ENCODE measurements at regions not wholly inside any gene's neighbourhood (a gene's known extent, or its start where the extent isn't known, plus 50 kb on each side); places are given as distances from the start of the nearest gene placed in this dataset.
"Not testable (repeated sequence)": the region's sequence is repeated elsewhere in the genome, so short reads cannot be mapped to it uniquely, and the experiment has no call there.

DNA sequence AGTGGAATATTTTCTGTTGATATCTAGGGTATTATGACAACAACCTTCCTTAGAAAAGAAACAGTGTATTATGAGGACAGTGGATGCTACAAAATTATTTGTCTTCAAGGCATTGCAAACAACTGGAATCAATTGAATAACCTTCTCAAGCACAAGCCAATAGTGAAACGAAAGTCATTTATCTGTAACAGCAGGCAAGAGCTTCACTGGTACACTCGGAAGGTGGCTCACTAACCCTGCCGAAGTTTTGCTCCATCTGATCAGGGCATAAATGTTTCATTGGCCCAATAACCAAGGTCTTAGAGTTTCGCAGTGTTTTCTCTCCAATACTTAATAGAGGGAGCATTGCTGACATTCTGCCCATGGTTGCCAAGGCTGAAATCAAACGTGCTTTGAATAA, 5278.7 kb upstream of the TPTE start:
- TF ChIP-seq, protein P1, sequence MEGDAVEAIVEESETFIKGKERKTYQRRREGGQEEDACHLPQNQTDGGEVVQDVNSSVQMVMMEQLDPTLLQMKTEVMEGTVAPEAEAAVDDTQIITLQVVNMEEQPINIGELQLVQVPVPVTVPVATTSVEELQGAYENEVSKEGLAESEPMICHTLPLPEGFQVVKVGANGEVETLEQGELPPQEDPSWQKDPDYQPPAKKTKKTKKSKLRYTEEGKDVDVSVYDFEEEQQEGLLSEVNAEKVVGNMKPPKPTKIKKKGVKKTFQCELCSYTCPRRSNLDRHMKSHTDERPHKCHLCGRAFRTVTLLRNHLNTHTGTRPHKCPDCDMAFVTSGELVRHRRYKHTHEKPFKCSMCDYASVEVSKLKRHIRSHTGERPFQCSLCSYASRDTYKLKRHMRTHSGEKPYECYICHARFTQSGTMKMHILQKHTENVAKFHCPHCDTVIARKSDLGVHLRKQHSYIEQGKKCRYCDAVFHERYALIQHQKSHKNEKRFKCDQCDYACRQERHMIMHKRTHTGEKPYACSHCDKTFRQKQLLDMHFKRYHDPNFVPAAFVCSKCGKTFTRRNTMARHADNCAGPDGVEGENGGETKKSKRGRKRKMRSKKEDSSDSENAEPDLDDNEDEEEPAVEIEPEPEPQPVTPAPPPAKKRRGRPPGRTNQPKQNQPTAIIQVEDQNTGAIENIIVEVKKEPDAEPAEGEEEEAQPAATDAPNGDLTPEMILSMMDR (IDR thresholded peaks at IDR 0.05; ENCODE audit: insufficient read depth, low read length) = not testable (repeated sequence)
- not testable (repeated sequence) for TF ChIP-seq POLR2AphosphoS5, GABPA (IDR thresholded peaks at IDR 0.05; ENCODE audit: low read depth)
- TF ChIP-seq, protein P2, sequence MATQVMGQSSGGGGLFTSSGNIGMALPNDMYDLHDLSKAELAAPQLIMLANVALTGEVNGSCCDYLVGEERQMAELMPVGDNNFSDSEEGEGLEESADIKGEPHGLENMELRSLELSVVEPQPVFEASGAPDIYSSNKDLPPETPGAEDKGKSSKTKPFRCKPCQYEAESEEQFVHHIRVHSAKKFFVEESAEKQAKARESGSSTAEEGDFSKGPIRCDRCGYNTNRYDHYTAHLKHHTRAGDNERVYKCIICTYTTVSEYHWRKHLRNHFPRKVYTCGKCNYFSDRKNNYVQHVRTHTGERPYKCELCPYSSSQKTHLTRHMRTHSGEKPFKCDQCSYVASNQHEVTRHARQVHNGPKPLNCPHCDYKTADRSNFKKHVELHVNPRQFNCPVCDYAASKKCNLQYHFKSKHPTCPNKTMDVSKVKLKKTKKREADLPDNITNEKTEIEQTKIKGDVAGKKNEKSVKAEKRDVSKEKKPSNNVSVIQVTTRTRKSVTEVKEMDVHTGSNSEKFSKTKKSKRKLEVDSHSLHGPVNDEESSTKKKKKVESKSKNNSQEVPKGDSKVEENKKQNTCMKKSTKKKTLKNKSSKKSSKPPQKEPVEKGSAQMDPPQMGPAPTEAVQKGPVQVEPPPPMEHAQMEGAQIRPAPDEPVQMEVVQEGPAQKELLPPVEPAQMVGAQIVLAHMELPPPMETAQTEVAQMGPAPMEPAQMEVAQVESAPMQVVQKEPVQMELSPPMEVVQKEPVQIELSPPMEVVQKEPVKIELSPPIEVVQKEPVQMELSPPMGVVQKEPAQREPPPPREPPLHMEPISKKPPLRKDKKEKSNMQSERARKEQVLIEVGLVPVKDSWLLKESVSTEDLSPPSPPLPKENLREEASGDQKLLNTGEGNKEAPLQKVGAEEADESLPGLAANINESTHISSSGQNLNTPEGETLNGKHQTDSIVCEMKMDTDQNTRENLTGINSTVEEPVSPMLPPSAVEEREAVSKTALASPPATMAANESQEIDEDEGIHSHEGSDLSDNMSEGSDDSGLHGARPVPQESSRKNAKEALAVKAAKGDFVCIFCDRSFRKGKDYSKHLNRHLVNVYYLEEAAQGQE (IDR thresholded peaks at IDR 0.05; ENCODE audit: insufficient replicate concordance, low read depth) = not testable (repeated sequence)

Measured in HL-60 (cell line).